HG03571 (cell line): ENCODE measurements at regions not wholly inside any gene's neighbourhood (a gene's known extent, or its start where the extent isn't known, plus 50 kb on each side); places are given as distances from the start of the nearest gene placed in this dataset.
"Not testable (repeated sequence)": the region's sequence is repeated elsewhere in the genome, so short reads cannot be mapped to it uniquely, and the experiment has no call there.

ENCODE experiments used
- ATAC-seq: cut with Tn5 transposase; IDR thresholded peaks from one replicate; pipeline ENCODE4 v1.9.1; 2021; ENCODE audit not compliant: unreplicated experiment

DNA sequence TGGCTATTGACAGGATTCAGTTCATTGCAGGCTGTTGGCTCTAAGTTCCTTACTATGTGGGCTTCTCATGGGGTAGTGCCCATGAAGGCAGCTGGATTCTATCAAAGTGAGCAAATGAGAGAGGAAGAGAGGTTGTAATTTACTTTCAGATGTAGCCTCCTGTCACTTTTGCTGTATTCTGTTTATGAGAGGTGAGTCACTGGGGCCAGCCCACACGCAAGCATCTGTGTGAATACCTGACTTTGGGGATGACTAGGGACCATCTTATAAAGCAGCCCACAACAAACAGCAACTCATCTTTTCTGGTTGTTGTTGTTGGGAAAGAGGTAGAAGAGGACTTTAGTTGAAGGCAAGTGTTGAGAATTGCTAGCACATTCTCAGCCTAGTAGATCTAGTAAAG is 506.3 kb upstream of the GRM7 start:
- ATAC-seq = no peak

GRCh38 chr3:6362406-6362805 is 498.5 kb upstream of the GRM7 start:
- ATAC-seq = no peak

- no peak for ATAC-seq
These were observed 493.7 kb upstream of the GRM7 start for GRCh38 chr3:6367171-6367570.

- ATAC-seq = no peak
These were observed 468.8 kb upstream of the GRM7 start for GRCh38 chr3:6392123-6392522.

DNA sequence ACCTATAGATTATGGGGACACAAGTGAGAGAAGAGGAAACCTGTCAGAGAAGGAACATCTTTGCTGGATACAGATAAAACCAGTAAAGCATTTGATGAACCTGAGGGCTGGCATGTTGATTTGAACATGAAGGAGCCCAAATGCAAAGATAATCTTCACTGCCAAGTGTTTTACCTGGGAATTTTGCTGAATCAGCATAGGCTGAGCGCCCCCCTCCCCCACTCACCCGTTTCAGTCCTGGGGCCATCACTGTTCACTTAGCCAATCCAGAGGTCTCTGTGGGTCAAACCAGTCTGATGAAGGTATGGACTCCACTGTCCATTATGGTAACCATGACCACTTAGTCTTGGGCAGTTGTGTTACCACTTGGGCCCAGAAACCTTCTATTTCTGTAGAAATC is 466.0 kb upstream of the GRM7 start:
- ATAC-seq = no peak

- no peak for ATAC-seq
These were observed 464.3 kb upstream of the GRM7 start for GRCh38 chr3:6396631-6397030.

DNA sequence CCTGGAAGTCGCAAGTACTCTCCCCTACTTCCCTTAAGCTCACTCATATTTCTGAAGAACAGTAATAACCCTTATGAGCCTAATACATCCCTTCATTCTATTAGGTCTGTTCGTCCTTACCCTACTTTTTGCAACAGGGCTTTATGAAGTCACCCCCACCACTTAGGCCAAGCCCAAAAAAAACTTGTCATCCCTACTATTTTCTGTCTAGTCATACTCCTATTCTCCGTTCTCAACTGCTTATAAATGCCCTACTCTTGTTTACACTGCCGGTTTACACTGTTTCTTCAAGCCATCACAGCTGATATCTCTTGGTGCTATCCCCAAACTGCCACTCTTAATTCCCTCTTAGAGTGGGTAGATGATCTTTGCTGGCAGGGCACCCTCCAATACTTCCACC is 458.2 kb upstream of the GRM7 start:
- not testable (repeated sequence) for ATAC-seq

DNA sequence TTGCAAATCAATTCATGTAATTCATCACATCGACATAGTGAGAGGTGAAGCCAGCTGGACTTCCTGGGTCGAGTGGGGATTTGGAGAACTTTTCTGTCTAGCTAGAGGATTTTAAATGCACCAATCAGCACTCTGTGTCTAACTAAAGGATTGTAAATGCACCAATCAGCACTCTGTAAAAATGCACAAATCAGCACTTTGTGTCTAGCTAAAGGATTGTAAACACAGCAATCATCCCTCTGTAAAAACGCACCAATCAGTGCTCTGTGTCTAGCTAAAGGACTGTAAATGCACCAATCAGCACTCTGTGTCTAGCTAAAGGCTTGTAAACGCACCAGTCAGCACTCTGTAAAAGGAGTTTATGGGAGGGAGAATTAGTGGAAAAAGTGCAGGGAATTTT is 454.0 kb upstream of the GRM7 start:
- ATAC-seq = not testable (repeated sequence)

DNA sequence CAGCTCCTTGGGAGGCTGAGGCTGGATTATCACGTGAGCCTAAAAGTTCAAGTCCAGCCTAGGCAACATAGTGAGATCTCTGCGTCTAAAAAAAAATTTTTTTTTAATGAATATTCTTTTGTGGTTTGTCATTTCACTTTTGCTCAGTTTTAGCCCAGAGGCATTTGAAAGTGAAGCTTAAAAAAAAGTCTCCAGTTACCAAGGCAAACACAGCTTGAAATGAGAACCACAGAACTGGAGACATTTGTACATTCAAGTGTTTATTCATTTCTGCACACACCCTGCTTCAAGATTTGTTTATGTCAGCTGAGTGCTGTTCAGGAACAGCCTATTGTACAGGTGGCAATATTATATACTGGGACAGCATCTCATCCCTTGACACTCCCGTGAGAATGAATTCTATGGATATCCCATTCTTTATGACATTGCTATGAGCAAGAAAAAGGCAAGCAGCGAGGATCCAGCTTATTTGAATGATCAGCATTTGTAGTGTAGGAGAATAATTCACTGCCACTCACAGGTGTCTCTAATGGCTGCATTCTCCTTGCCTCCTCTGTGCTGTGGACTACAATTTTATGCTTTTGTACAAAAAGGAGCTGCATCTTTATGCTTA is 444.8 kb upstream of the GRM7 start:
- no peak for ATAC-seq

DNA sequence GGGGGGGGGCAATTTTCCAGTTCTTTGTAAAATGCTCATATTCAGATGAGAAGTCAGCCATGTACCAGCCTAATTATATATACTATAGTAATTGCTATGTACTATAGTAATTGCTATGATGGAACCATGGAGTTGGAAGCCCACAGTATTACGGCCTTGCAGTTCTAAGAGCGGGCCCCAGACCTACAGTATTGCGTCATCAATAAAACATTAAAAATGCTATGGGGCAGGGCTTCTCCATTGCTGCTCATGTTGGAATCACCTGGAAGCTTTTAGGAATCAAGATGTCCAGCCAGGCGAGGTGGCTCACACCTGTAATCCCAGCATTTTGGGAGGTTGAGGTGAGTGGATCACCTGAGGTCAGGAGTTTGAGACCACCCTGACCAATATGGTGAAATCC is 443.7 kb upstream of the GRM7 start:
- no peak for ATAC-seq

DNA sequence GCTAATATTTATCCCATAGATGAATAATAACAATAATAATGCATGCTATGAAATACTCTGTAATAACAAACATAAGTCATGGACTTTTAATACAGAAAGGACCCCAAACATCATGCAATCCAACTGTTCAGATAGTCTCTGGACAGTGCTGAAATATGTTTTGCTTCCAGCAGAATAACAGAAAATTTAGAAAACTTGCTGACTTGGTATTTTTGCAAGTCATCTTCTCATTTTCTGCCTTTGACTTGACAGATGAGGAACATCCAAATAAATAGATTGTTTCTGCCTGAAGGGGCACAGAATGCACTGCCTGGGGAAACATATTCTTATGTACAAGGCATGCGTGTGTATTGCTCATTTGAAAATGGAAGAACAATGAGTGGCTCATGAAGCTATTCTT is 442.4 kb upstream of the GRM7 start:
- no peak for ATAC-seq

- no peak for ATAC-seq
These were observed 439.1 kb upstream of the GRM7 start for GRCh38 chr3:6421666-6422445.

GRCh38 chr3:6425289-6425820 is 435.6 kb upstream of the GRM7 start:
- no peak for ATAC-seq

GRCh38 chr3:6428276-6428675 is 432.6 kb upstream of the GRM7 start:
- not testable (repeated sequence) for ATAC-seq

- ATAC-seq = no peak
These were observed 425.0 kb upstream of the GRM7 start for GRCh38 chr3:6435951-6436350.

DNA sequence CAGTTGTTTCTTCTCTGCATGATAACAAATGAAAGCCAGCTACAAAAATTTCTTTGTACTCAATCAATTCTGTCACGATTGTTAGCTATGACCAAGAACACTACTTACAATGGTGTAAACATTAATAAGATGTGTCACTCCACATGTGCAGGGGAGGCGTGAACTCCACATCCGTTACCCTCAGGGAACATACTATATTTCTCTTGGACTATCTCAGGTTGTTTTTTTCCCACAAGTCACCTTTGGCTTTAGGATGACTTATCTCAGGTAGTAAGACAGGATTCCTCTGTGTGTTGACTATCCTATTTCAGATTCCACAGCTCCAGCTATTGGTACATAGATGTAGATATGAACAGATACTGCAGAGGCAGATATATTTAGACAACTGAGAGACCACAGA is 423.3 kb upstream of the GRM7 start:
- ATAC-seq = no peak

DNA sequence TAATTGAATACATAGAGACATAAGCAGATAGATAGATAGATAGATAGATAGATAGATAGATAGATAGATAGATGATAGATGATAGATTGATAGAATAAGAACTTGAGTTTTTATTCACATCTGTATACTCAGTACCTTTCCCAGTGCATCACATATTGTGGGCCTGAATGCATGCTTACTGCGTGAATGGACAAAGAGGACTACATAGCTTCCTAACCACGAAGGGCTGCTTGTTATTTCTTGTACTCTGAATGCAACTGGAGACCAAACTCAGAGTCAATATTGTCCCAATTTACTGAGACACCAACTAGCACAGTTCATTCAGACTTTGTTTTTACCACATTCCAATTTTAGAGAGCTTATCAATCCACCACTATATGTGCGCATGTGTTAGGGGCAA is 422.9 kb upstream of the GRM7 start:
- ATAC-seq = no peak

GRCh38 chr3:6439226-6439625 is 421.7 kb upstream of the GRM7 start:
- no peak for ATAC-seq

DNA sequence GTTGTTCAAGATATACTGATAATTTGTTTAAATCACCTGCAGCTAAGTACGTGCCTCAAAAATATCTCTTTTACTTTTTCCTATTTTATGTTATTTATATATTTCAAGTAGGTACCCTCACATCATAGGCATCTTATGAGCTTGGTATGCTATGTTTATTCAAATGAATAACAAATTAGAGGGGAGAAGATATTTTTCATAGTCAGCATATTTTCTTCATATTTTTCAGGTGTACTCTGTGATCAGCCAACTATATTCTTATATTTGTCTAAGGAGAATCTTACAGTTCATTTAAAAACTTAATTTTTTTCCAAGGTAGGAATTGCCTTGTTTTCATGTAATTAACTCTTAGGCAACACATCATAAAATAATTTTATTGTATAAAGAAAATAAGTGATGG is 421.1 kb upstream of the GRM7 start:
- no peak for ATAC-seq

- no peak for ATAC-seq
These were observed 415.8 kb upstream of the GRM7 start for GRCh38 chr3:6444888-6445658.

GRCh38 chr3:6447166-6447801 is 413.6 kb upstream of the GRM7 start:
- ATAC-seq = no peak
